ENCODE measurements at regions not wholly inside any gene's neighbourhood (a gene's known extent, or its start where the extent isn't known, plus 50 kb on each side); places are given as distances from the start of the nearest gene placed in this dataset.

DNA sequence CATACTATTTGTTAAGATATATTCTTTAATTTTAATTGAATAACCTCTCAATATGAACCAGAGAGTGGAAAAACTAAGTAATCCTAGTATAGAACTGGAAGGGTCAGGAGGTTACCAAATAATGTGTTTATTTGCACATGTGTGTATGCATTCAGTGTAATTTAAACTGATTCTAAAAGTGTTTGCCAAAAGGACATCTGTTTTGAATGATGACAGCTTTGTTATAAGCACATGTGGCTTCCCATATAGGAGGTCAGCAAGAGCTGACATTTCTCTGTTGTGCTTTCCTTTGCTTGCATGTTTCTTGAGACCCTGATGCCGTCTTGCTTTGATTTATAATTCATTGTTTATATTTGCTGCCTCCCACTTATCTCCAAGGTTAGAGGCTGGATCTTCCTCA, 383.4 kb downstream of the BRINP1 start:
- Mint-ChIP-seq H3K27me3 (no peaks in the 10 kb centered on the region), H3K4me3 (no peak overlapping the region), H3K36me3 (ENCODE audit: low read depth) (no peaks in the 10 kb centered on the region), H3K27ac (no peak overlapping the region), H3K4me1 (no peaks in the 10 kb centered on the region)
- no peak for DNase-seq
- H3K9me3 ChIP-seq (ENCODE audit: control insufficient read depth, low read length, poor library complexity, severe bottlenecking), result no peaks in the 10 kb centered on the region
- ATAC-seq, result no peak

DNA sequence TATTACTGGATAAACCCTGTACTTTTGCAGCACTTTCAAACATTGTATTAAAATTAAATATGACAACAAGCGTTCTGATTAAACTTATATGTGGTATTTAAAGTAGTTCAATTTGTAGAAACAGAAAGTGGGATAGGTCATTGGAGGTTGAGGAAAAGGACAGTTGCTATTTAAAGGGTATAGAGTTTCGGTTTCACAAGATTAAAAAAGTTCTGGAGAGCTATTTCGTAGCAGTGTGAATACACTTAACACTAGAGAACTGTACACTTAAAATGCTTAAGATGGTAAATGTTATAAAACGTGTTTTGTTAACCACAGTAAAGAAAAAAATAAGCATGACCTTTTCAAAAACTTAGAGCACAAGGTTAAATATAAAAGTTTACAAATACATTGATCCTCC, 382.1 kb downstream of the BRINP1 start:
- Mint-ChIP-seq H3K27ac (no peak overlapping the region), H3K27me3 (no peaks in the 10 kb centered on the region), H3K4me1 (no peaks in the 10 kb centered on the region), H3K36me3 (ENCODE audit: low read depth) (no peaks in the 10 kb centered on the region), H3K4me3 (no peak overlapping the region)
- DNase-seq, result no peak
- H3K9me3 ChIP-seq (ENCODE audit: control insufficient read depth, low read length, poor library complexity, severe bottlenecking), result no peaks in the 10 kb centered on the region
- ATAC-seq, result no peak

DNA sequence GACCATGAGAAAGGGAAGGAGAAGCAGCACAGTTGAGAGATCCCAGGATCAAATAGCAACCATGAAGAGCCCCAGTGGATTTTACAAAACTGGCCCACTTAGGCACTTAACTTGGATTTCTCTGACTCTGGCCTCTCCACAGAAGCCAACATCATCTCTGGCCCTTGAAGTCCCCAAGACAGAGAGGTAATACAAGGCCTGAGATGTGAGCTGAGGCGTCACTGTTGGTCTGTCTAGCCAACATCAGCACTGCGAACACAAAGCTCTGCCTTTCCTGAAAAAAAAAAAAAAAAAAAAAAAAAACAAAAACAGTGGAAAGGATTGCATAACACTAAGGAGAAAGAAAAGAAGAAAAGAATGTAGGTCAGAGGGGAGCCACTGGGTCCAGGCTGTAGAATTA, 378.3 kb downstream of the BRINP1 start:
- H3K9me3 ChIP-seq (ENCODE audit: control insufficient read depth, low read length, poor library complexity, severe bottlenecking), result no peaks in the 10 kb centered on the region
- ATAC-seq (no peak), DNase-seq (no peak)
- no peaks in the 10 kb centered on the region for H3K4me1 Mint-ChIP-seq
- H3K27me3 Mint-ChIP-seq, result no peaks in the 10 kb centered on the region
- no peak overlapping the region for H3K27ac Mint-ChIP-seq
- H3K4me3 Mint-ChIP-seq, result no peak overlapping the region
- no peaks in the 10 kb centered on the region for H3K36me3 Mint-ChIP-seq (ENCODE audit: low read depth)

DNA sequence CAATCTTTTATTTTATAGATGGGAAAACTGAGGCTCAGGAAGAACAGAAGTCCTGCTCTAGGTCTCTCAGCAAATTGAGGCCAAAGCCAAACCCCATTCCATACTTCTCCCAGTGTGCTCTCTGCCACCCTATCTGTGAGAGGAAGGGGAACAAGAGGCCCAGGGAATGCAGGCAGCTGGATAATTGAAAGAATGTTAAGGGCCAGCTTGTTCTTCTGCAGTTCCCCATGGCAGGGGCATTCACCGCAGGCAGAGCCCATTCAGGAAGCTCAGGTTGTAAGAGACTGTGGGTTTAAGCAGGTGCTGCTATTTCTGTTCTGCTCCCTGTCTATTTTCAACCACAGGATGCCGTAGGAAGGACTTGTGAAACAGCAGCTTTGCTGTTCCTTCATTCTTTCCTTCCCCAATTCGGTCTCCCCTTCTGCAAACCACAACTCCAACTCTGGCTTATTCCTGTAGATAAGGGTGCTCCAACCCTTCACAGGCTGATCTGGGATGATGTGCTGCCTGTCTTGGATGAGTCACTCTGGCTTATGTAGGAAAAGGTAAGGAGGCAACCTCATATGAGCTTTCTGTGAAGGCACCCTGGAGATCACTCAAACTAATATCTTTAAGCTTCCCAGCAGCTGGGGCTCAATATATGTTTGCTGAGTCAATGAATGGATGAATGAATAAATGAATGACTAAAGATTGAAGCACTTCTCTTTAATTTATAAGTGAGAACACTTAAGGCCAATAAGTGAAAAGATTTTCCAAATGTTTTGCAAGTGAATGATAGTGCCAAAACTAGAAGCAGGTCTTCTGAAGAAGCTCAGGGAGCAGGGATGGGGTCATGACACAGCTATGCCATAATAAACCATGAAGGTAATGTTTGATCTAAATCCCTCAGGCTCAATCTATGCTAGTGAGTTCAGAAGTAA, 377.6 kb downstream of the BRINP1 start:
- no peaks in the 10 kb centered on the region for H3K4me1 Mint-ChIP-seq
- H3K9me3 ChIP-seq (ENCODE audit: control insufficient read depth, low read length, poor library complexity, severe bottlenecking), result no peaks in the 10 kb centered on the region
- no peak for DNase-seq
- H3K36me3 Mint-ChIP-seq (ENCODE audit: low read depth), result no peaks in the 10 kb centered on the region
- ATAC-seq, result no peak
- no peak overlapping the region for H3K27ac Mint-ChIP-seq
- H3K4me3 Mint-ChIP-seq, result no peak overlapping the region
- H3K27me3 Mint-ChIP-seq, result no peaks in the 10 kb centered on the region

DNA sequence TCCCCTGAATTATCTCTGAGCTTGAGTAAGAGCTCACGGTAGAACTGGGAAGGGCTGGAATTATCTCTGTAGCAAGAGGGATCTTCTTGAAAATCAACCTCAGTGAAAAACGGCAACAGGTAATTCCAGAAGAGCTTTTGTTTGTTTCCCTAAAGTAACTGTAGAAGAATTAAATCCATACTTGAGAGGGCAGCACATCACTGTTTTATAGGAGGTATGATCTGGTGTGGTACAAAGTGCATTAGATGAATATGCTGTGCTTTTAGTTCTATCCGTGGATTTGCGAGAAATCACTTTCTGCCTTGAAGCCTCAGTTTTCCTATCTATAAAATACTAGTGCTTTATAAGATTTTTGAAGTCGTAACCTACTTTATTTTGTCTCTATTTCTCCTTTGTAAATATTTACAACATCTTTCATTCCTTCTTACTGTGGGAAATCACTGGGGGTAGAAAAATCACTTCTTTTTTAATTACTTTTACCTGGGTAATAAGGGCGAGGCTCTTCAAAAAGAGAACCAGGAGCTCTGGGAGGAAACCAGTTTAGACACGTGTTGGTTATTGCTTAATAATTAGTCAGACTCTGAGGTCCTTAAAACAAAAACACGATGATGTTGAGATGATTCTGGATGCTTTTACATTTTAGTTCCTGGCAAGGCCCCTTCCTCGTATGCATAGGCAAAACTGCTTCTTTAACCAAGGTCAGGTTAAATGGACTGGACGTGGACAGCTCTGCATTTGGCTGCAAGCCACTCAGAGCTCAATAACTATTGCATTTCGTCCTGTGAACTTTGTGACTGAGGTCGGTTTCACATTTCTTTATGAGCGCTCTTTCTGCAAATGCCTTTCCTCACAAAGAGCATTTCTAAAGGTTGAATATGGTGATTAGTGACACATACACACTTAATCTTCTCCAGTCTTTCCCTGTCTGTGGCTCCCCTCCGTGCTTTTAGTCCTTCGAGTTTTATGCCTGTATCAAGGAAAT, 376.1 kb downstream of the BRINP1 start:
- no peaks in the 10 kb centered on the region for H3K9me3 ChIP-seq (ENCODE audit: control insufficient read depth, low read length, poor library complexity, severe bottlenecking)
- H3K27me3 Mint-ChIP-seq, result no peaks in the 10 kb centered on the region
- ATAC-seq (no peak), DNase-seq (no peak)
- H3K36me3 Mint-ChIP-seq (ENCODE audit: low read depth), result no peaks in the 10 kb centered on the region
- no peak overlapping the region for H3K4me3 Mint-ChIP-seq
- H3K27ac Mint-ChIP-seq, result no peak overlapping the region
- no peaks in the 10 kb centered on the region for H3K4me1 Mint-ChIP-seq

DNA sequence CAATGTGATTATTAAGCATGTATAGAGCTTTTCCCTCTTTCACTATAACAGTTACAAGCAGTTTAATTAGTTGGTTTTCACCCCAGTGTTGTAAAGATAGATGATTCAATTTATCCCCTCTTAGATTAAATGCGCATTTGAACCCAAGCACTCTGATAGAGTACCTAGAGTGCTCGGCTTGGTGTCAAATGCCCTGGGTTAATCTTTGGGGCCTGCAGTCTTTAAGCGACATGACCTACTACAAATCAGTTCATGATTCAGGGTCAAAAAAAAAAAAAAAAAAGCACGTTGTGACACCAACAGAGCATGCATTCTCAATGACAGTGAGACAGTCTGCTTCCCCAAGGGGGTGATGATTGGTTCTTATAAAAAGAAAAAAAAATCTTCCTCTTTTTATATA, 375.3 kb downstream of the BRINP1 start:
- no peaks in the 10 kb centered on the region for H3K27me3 Mint-ChIP-seq
- DNase-seq (no peak), ATAC-seq (no peak)
- no peak overlapping the region for H3K4me3 Mint-ChIP-seq
- no peaks in the 10 kb centered on the region for H3K4me1 Mint-ChIP-seq
- no peaks in the 10 kb centered on the region for H3K36me3 Mint-ChIP-seq (ENCODE audit: low read depth)
- no peak overlapping the region for H3K27ac Mint-ChIP-seq
- no peaks in the 10 kb centered on the region for H3K9me3 ChIP-seq (ENCODE audit: control insufficient read depth, low read length, poor library complexity, severe bottlenecking)

DNA sequence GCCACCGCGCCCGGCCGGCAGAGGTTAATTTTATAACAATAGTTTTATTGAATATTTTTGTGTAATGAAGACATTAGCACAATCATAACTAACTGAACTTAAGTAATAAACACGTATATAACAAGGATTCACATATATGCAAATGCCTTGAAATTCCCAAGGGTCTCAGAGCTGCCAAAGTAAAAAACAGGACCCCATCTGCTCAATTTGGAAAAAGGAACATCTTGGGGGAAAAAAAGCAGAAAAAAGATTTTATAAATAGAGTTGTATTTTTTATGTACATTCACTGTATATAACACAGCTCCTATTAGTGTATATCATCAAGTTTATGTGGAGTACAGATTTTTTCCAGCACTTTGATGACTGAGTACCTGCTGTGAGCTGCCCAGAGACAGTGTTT, 366.7 kb downstream of the BRINP1 start:
- no peak for DNase-seq
- Mint-ChIP-seq H3K4me1 (no peaks in the 10 kb centered on the region), H3K27ac (no peak overlapping the region), H3K27me3 (no peaks in the 10 kb centered on the region), H3K4me3 (no peak overlapping the region), H3K36me3 (ENCODE audit: low read depth) (no peaks in the 10 kb centered on the region)
- H3K9me3 ChIP-seq (ENCODE audit: control insufficient read depth, low read length, poor library complexity, severe bottlenecking), result no peaks in the 10 kb centered on the region
- ATAC-seq, result no peak

DNA sequence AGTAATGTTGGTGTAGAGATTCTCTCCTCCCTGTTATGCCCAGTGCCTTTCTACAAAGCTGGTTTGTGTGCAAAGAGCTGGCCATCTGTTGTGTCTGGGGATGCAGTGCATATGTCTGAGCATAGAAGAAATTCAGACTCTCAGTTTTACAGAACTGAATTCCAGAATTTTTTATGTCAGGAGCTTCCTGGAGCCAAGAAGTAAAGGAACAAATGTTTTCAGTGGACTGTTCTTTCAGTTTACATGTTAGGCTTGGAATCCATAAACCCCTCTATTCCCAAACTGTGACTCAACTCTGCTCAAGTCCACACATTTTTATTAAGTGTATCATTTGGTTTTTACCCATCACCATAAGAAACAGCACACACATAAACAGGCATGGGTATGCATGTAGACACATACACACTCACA, 366.0 kb downstream of the BRINP1 start:
- H3K4me1 Mint-ChIP-seq, result no peaks in the 10 kb centered on the region
- DNase-seq, result no peak

DNA sequence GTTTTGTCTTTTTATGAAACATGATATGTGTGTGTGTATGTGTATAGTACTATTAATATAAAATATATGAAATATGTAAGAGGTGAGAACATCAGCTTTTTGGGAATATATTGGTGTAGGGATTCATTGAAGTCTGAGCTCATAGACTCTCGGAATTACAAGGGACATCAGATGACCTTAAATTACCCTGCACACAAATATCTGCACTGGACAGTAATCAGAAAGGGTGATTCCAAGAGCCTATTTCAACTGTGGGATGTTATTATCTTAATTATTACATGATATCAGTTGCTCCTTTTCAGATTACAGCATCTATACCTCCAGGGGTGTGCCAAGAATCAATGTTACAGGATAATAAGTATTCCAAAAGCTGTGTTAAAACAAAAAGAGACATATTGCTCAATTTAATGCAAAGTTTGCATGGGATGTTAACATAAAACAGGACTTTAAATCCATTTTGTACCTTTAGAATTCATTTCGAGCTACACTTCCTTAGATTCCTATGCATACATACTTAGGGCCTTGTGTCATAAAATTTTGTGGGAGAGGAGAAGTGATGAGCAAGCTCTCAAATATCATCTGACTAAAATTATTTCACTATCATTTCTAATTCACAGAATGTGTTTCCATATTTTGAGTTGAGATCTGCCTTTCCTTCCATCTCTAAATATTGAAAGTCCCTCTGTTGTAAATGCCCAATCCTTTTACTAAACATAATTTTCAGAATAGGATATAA, 365.2 kb downstream of the BRINP1 start:
- ATAC-seq (no peak), DNase-seq (no peak)
- no peak overlapping the region for H3K27ac Mint-ChIP-seq
- H3K27me3 Mint-ChIP-seq, result no peaks in the 10 kb centered on the region
- H3K36me3 Mint-ChIP-seq (ENCODE audit: low read depth), result no peaks in the 10 kb centered on the region
- no peaks in the 10 kb centered on the region for H3K4me1 Mint-ChIP-seq
- no peaks in the 10 kb centered on the region for H3K9me3 ChIP-seq (ENCODE audit: control insufficient read depth, low read length, poor library complexity, severe bottlenecking)
- H3K4me3 Mint-ChIP-seq, result no peak overlapping the region

More for the DNA sequence above, 366.0 kb downstream of the BRINP1 start:
- no peaks in the 10 kb centered on the region for H3K36me3 Mint-ChIP-seq (ENCODE audit: low read depth)
- no peak for ATAC-seq
- no peak overlapping the region for H3K4me3 Mint-ChIP-seq
- no peak overlapping the region for H3K27ac Mint-ChIP-seq
- no peaks in the 10 kb centered on the region for H3K27me3 Mint-ChIP-seq
- no peaks in the 10 kb centered on the region for H3K9me3 ChIP-seq (ENCODE audit: control insufficient read depth, low read length, poor library complexity, severe bottlenecking)

DNA sequence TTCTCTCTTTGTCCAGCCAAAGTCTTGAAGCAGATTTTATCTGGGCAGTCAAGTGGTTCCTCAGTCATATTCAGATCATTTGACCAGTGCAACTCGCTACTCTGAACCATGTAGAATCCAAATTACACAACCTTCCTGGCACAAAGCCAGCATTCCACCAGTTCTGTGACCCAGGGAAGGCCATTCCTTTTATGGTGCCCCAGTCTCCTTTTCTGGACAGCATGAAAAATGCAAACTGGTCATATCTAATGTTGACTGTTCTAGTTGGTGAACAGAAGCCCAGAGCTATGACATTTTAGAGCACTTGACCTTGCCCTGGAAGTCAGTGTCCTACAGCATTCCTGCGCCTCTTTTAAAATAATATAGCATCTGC, 364.6 kb downstream of the BRINP1 start:
- no peaks in the 10 kb centered on the region for H3K9me3 ChIP-seq (ENCODE audit: control insufficient read depth, low read length, poor library complexity, severe bottlenecking)
- DNase-seq (no peak), ATAC-seq (no peak)
- Mint-ChIP-seq H3K27me3 (no peaks in the 10 kb centered on the region), H3K36me3 (ENCODE audit: low read depth) (no peaks in the 10 kb centered on the region), H3K4me3 (no peak overlapping the region), H3K27ac (no peak overlapping the region), H3K4me1 (no peaks in the 10 kb centered on the region)

DNA sequence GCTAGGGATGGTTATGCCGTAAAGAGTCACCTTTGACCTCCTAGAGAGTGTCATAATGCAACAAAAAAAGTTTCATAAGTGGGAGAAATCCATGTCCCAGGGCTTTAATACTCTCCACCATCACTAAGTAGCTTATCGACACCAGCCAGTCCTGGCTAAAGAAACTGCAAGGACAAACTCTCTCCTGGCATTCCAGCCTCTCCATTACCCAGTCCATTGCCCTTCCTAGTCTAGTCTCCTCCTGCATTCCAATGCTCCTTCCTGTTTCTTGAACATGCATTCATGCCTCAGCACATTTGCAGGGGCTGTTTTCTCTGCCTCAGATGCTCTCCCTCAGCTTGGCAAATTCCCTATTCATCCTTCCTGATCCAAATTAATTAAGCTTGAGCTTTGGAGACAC, 364.1 kb downstream of the BRINP1 start:
- no peaks in the 10 kb centered on the region for H3K4me1 Mint-ChIP-seq
- no peak overlapping the region for H3K27ac Mint-ChIP-seq
- ATAC-seq, result no peak
- H3K27me3 Mint-ChIP-seq, result no peaks in the 10 kb centered on the region
- no peaks in the 10 kb centered on the region for H3K36me3 Mint-ChIP-seq (ENCODE audit: low read depth)
- DNase-seq, result no peak
- no peak overlapping the region for H3K4me3 Mint-ChIP-seq
- no peaks in the 10 kb centered on the region for H3K9me3 ChIP-seq (ENCODE audit: control insufficient read depth, low read length, poor library complexity, severe bottlenecking)

DNA sequence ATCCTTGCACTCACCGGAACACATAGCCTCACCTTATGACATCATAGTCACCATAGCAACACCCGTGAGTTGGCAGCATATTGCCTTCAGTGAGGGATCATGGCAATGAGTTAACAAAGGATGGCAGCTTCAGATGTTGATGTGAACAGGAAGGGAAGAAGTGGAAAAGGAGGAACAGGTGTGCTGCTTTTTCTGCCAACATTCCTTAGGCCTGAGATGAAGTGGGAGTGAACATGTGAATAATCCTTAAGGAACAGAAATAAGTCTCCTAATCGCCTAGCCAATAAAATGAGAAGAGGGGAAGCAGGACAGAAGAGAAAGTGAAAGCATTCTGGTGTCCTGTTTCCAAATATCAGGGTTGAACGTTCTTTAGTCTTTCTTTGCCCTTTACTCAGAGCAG, 360.0 kb downstream of the BRINP1 start:
- no peak for ATAC-seq
- Mint-ChIP-seq H3K4me3 (no peak overlapping the region), H3K36me3 (ENCODE audit: low read depth) (no peaks in the 10 kb centered on the region), H3K27me3 (no peaks in the 10 kb centered on the region), H3K27ac (no peak overlapping the region), H3K4me1 (no peaks in the 10 kb centered on the region)
- no peak for DNase-seq
- H3K9me3 ChIP-seq (ENCODE audit: control insufficient read depth, low read length, poor library complexity, severe bottlenecking), result no peaks in the 10 kb centered on the region

DNA sequence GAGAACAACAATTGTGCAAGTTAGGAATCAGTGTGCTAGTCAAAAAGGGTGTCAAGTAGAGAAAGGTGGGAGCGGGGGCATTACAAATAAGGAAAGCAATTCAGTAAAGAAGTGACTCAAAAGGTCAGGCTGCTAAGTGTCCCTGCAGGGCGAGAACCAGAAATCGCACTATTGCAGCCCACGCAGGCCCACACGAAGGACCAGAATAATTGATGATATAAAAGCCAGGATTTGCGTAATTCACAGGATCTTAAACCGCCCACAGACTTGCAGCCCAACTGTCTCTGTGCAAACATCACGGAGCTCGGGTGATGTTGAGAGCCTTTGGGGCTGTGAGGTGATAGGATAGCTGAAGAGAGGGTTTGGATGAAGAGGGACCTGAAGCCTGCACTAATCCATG, 349.0 kb downstream of the BRINP1 start:
- Mint-ChIP-seq H3K4me3 (no peak overlapping the region), H3K4me1 (no peaks in the 10 kb centered on the region), H3K27me3 (no peaks in the 10 kb centered on the region), H3K36me3 (ENCODE audit: low read depth) (no peaks in the 10 kb centered on the region), H3K27ac (no peak overlapping the region)
- ATAC-seq (no peak), DNase-seq (no peak)
- H3K9me3 ChIP-seq (ENCODE audit: control insufficient read depth, low read length, poor library complexity, severe bottlenecking), result no peaks in the 10 kb centered on the region

All from T-helper 17 cell (primary cell).